KMS-11 (cell line): ENCODE measurements at regions not wholly inside any gene's neighbourhood (a gene's known extent, or its start where the extent isn't known, plus 50 kb on each side); places are given as distances from the start of the nearest gene placed in this dataset.

ENCODE experiments used
- H2AFZ ChIP-seq: fragments of 200-600 bp; sonication (generic); 2 replicates; pipeline ENCODE4 v1.6.1; 2016; ENCODE audit warnings: antibody characterized with exemption, mixed run types, low read depth
- H3K27ac ChIP-seq: fragments of 200-600 bp; sonication (generic); 2 replicates; pipeline ENCODE4 v1.6.1; 2016; ENCODE audit warnings: mild to moderate bottlenecking, mixed run types
- H3K27me3 ChIP-seq: fragments of 200-600 bp; sonication (generic); 2 replicates; pipeline ENCODE4 v1.6.1; 2017; ENCODE audit warnings: mild to moderate bottlenecking, low read depth, mixed run types, moderate library complexity; ENCODE audit not compliant: insufficient read depth
- H3K36me3 ChIP-seq: fragments of 200-600 bp; sonication (generic); 2 replicates; pipeline ENCODE4 v1.6.1; 2017; ENCODE audit warnings: mild to moderate bottlenecking, mixed run types; ENCODE audit not compliant: insufficient read depth
- H3K4me1 ChIP-seq: fragments of 200-600 bp; sonication (generic); 2 replicates; pipeline ENCODE4 v1.6.1; 2016; ENCODE audit warnings: mild to moderate bottlenecking, low read depth, mixed run types; ENCODE audit not compliant: poor library complexity, severe bottlenecking
- H3K4me2 ChIP-seq: fragments of 200-600 bp; sonication (generic); 2 replicates; pipeline ENCODE4 v1.7.0; 2016; ENCODE audit warnings: mild to moderate bottlenecking, mixed run types
- H3K4me3 ChIP-seq: fragments of 200-600 bp; sonication (generic); IDR thresholded peaks from 2 replicates; pipeline ENCODE4 v1.6.1; 2017; ENCODE audit warnings: low read depth, low read length, mixed read lengths; ENCODE audit not compliant: insufficient read depth
- H3K79me2 ChIP-seq: fragments of 200-600 bp; sonication (generic); 2 replicates; pipeline ENCODE4 v1.6.1; 2016; ENCODE audit warnings: low read depth, mixed run types; ENCODE audit not compliant: insufficient read depth
- H3K9ac ChIP-seq: fragments of 200-600 bp; sonication (generic); 2 replicates; pipeline ENCODE4 v1.6.1; 2016; ENCODE audit warnings: mild to moderate bottlenecking, mixed run types
- H4K20me1 ChIP-seq: fragments of 200-600 bp; sonication (generic); 2 replicates; pipeline ENCODE4 v1.6.1; 2016; ENCODE audit warnings: mild to moderate bottlenecking, mixed run types; ENCODE audit not compliant: insufficient read depth
- CTCF ChIP-seq: fragments of 200-600 bp; sonication (generic); conservative IDR thresholded peaks from 2 replicates; pipeline ENCODE4 v1.6.1; 2017; ENCODE audit warnings: low read depth, mild to moderate bottlenecking, antibody characterized with exemption, low read length, moderate library complexity, mixed read lengths

DNA sequence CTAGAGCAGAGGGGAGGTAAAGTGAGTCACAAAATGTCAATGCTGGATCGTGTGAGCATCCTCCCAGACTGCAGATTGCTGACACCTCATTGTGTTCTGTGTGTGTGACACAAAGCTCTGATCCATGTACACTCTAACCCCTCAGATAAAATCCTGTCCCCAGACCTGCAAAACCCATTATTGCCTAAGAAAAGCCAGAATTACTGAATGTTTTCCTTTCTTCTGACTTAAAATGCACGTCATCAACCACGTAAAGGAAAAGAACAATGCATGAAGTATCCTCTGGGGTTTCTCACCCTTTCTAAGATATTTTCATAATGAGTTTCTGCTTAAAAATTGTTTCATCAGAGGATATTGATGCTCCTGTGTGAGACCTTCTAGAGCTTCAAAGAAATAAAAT lies 218.0 kb upstream of the PREP start:
- Histone ChIP-seq H3K9ac (no peak overlapping the region), H3K4me2 (no peak overlapping the region), H3K4me3 (no peak overlapping the region), H3K79me2 (no peaks in the 10 kb centered on the region), H4K20me1 (no peaks in the 10 kb centered on the region), H3K4me1 (no peaks in the 10 kb centered on the region), H2AFZ (no peak overlapping the region), H3K27ac (no peak overlapping the region), H3K36me3 (no peaks in the 10 kb centered on the region), H3K27me3 (no peaks in the 10 kb centered on the region)
- TF ChIP-seq CTCF: no peak

DNA sequence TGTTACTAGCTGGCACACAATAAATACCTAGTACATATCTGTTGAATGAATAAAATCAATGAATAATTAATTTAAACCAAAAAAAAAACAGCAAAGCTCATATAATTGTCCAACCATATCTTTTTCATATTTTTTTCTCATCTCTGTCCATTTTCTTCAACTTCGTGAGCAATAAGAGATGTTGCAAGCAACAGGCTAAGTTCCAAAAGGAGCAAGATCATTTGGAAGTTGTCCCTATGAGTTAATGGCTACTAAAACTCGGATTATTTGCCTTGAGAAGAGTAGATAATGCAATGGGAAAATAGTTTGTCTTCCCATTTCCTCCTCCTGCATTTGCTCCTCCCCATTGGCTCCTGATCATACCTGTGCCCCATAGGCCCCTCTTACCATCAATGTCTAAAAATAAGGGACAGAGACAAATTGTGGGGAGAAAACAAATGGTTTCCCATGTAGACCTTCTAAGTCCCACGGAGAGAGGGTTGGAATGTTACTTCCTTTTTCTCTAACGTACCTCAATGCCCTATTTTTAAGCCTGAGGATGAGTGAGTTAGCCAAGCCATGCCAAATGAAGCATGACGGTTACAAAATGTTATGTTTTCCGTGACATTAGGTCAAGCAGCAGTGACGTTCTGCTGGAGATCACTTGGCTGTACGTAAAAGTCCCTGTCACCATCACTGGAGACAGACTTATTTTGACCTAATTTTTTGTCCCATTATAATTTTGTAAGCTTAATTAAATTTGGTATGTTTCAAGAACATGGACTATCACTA lies 217.3 kb upstream of the PREP start:
- no peak overlapping the region for H3K4me3 ChIP-seq
- H4K20me1 ChIP-seq: no peaks in the 10 kb centered on the region
- H2AFZ ChIP-seq: no peak overlapping the region
- H3K4me2 ChIP-seq: no peak overlapping the region
- no peak overlapping the region for H3K27ac ChIP-seq
- no peaks in the 10 kb centered on the region for H3K4me1 ChIP-seq
- no peaks in the 10 kb centered on the region for H3K27me3 ChIP-seq
- H3K9ac ChIP-seq: no peak overlapping the region
- H3K79me2 ChIP-seq: no peaks in the 10 kb centered on the region
- no peaks in the 10 kb centered on the region for H3K36me3 ChIP-seq
- TF ChIP-seq CTCF: no peak

- no peak for TF ChIP-seq CTCF
- H4K20me1 ChIP-seq: no peaks in the 10 kb centered on the region
- no peaks in the 10 kb centered on the region for H3K79me2 ChIP-seq
- H2AFZ ChIP-seq: no peak overlapping the region
- no peaks in the 10 kb centered on the region for H3K36me3 ChIP-seq
- no peak overlapping the region for H3K4me2 ChIP-seq
- no peak overlapping the region for H3K4me3 ChIP-seq
- no peaks in the 10 kb centered on the region for H3K27me3 ChIP-seq
- H3K4me1 ChIP-seq: no peaks in the 10 kb centered on the region
- no peak overlapping the region for H3K27ac ChIP-seq
- no peak overlapping the region for H3K9ac ChIP-seq
These were observed 215.4 kb upstream of the PREP start for GRCh38 chr6:105618247-105618646.

DNA sequence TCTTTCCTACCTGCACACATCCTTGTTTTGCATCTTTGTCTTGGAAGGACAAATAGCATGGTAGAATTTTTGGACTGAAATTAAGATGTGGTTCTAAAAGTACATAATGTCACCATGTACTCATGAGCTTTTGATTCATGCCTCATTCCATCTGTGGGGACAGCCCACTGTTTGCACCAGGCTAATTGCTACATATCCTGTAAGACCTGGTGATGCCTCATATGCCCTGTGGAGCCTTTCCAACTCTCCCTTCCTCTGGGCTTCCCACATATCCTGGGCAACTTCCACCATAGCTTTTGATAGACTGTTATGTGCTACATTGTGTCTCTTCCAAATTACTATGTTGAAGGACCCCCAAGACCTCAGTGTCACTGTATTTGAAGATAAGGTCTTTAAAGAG lies 213.6 kb upstream of the PREP start:
- Histone ChIP-seq H2AFZ (no peak overlapping the region), H3K4me1 (no peaks in the 10 kb centered on the region), H3K4me2 (no peak overlapping the region), H3K36me3 (no peaks in the 10 kb centered on the region), H3K27ac (no peak overlapping the region), H4K20me1 (no peaks in the 10 kb centered on the region), H3K4me3 (no peak overlapping the region), H3K9ac (no peak overlapping the region), H3K79me2 (no peaks in the 10 kb centered on the region), H3K27me3 (no peaks in the 10 kb centered on the region)
- TF ChIP-seq CTCF: no peak
